ENCODE measurements at regions not wholly inside any gene's neighbourhood (a gene's known extent, or its start where the extent isn't known, plus 50 kb on each side); places are given as distances from the start of the nearest gene placed in this dataset.

GRCh38 chr6:169906688-169907418 is 155.4 kb downstream of the ERMARD start:
- no peak overlapping the region for H3K27ac ChIP-seq
- no peak for TF ChIP-seq CTCF (conservative IDR thresholded peaks at IDR 0.05)

GRCh38 chr6:169906004-169906687 is 154.7 kb downstream of the ERMARD start:
- no peak for TF ChIP-seq CTCF (conservative IDR thresholded peaks at IDR 0.05)
- no peak overlapping the region for H3K27ac ChIP-seq

- no peak for TF ChIP-seq CTCF (conservative IDR thresholded peaks at IDR 0.05)
- no peak overlapping the region for H3K27ac ChIP-seq
These were observed 153.8 kb downstream of the ERMARD start for GRCh38 chr6:169905041-169905807.

- TF ChIP-seq CTCF (conservative IDR thresholded peaks at IDR 0.05): no peak
- no peak overlapping the region for H3K27ac ChIP-seq
These were observed 152.9 kb downstream of the ERMARD start for GRCh38 chr6:169904051-169904922.

- no peak for TF ChIP-seq CTCF (conservative IDR thresholded peaks at IDR 0.05)
- no peak overlapping the region for H3K27ac ChIP-seq
These were observed 151.7 kb downstream of the ERMARD start for GRCh38 chr6:169903122-169903521.

GRCh38 chr6:169902604-169903003 is 151.2 kb downstream of the ERMARD start:
- no peak overlapping the region for H3K27ac ChIP-seq
- no peak for TF ChIP-seq CTCF (conservative IDR thresholded peaks at IDR 0.05)
